Gastroesophageal sphincter (tissue), 3 donors: ENCODE measurements at regions not wholly inside any gene's neighbourhood (a gene's known extent, or its start where the extent isn't known, plus 50 kb on each side); places are given as distances from the start of the nearest gene placed in this dataset.
"Not testable (repeated sequence)": the region's sequence is repeated elsewhere in the genome, so short reads cannot be mapped to it uniquely, and the experiment has no call there.

Experiments
- EP300 ChIP-seq: sonication (generic); formaldehyde crosslinking; IDR thresholded peaks from one replicate; pipeline ENCODE4 v1.6.1; 2017; ENCODE audit warnings: antibody characterized with exemption, mild to moderate bottlenecking
- POLR2A ChIP-seq, 2 donors: fragments of 450-650 bp; IDR thresholded peaks; one replicate each; pipeline ENCODE4 v1.6.1; 2017; ENCODE audit warnings: antibody characterized with exemption in 2 of 2, mild to moderate bottlenecking in 2 of 2, moderate library complexity in 1 of 2
- POLR2AphosphoS5 ChIP-seq: sonication (generic); formaldehyde crosslinking; IDR thresholded peaks from one replicate; pipeline ENCODE4 v1.6.1; 2017; ENCODE audit warnings: antibody characterized with exemption
- TF ChIP-seq, protein P1 (sequence below), 4 experiments: fragments of 200-600 bp in 2 of 4; fragments of 450-650 bp in 2 of 4; sonication (generic) in 1 of 4; IDR thresholded peaks; one replicate each; pipeline ENCODE4 v1.5.1; 2017 to 2019; ENCODE audit warnings: antibody characterized with exemption in 4 of 4, mild to moderate bottlenecking in 2 of 4, moderate library complexity in 2 of 4

DNA sequence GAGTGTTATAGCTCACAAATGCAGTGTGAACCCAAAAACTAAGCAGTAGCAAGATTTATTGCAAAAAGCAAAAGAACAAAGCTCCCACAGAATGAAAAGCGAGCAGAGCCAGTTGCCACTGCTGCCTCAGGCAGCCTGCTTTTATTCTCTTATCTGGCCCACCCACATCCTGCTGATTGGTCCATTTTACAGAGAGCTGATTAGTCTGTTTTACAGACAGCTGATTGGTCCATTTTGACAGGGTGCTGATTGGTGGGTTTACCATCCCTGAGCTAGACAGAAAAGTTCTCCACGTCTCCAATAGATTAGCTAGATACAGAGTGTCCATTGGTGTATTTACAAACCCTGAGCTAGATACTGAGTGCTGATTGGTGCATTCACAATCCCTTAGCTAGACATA, 55.1 kb upstream of the VASH1 start:
- not testable (repeated sequence) for TF ChIP-seq EP300; POLR2A (IDR thresholded peaks at IDR 0.05); POLR2AphosphoS5
- TF ChIP-seq, protein P1, sequence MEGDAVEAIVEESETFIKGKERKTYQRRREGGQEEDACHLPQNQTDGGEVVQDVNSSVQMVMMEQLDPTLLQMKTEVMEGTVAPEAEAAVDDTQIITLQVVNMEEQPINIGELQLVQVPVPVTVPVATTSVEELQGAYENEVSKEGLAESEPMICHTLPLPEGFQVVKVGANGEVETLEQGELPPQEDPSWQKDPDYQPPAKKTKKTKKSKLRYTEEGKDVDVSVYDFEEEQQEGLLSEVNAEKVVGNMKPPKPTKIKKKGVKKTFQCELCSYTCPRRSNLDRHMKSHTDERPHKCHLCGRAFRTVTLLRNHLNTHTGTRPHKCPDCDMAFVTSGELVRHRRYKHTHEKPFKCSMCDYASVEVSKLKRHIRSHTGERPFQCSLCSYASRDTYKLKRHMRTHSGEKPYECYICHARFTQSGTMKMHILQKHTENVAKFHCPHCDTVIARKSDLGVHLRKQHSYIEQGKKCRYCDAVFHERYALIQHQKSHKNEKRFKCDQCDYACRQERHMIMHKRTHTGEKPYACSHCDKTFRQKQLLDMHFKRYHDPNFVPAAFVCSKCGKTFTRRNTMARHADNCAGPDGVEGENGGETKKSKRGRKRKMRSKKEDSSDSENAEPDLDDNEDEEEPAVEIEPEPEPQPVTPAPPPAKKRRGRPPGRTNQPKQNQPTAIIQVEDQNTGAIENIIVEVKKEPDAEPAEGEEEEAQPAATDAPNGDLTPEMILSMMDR (IDR thresholded peaks at IDR 0.05), result not testable (repeated sequence)
